ENCODE measurements at regions not wholly inside any gene's neighbourhood (a gene's known extent, or its start where the extent isn't known, plus 50 kb on each side); places are given as distances from the start of the nearest gene placed in this dataset.
"Not testable (repeated sequence)": the region's sequence is repeated elsewhere in the genome, so short reads cannot be mapped to it uniquely, and the experiment has no call there.

DNA sequence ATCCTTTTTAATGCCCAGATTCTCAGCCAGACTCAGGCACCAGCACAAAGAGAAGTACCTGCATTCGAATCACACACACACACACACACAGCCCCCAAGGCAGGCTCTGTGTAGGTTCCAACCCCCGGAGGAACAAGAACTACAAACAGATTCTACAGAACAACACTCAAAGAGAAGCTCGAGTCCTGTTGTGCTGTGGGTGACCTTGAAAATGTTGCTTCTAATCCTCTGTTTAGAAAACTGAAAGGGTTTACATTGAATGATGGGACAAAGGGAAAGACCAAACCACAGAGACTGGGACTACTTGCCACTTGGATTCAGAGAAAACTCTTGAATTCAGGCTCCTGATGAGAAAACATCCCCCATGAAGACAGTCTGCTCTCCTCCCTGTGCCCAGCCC, 568.8 kb upstream of the C16orf82 start:
- TF ChIP-seq, protein P1, sequence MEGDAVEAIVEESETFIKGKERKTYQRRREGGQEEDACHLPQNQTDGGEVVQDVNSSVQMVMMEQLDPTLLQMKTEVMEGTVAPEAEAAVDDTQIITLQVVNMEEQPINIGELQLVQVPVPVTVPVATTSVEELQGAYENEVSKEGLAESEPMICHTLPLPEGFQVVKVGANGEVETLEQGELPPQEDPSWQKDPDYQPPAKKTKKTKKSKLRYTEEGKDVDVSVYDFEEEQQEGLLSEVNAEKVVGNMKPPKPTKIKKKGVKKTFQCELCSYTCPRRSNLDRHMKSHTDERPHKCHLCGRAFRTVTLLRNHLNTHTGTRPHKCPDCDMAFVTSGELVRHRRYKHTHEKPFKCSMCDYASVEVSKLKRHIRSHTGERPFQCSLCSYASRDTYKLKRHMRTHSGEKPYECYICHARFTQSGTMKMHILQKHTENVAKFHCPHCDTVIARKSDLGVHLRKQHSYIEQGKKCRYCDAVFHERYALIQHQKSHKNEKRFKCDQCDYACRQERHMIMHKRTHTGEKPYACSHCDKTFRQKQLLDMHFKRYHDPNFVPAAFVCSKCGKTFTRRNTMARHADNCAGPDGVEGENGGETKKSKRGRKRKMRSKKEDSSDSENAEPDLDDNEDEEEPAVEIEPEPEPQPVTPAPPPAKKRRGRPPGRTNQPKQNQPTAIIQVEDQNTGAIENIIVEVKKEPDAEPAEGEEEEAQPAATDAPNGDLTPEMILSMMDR (IDR thresholded peaks at IDR 0.05; ENCODE audit: extremely low read depth, insufficient read depth, missing control alignments), result no peak
- in situ Hi-C loops (cut with MboI; ENCODE audit: low pct_unique_long_range_greater_than_20kb, low sequenced_read_pairs, unreplicated experiment), result no loop called here
- no peak for DNase-seq (ENCODE audit: low spot score)

- TF ChIP-seq, protein P1 (IDR thresholded peaks at IDR 0.05; ENCODE audit: extremely low read depth, insufficient read depth, missing control alignments), result no peak
- in situ Hi-C loops (cut with MboI; ENCODE audit: low pct_unique_long_range_greater_than_20kb, low sequenced_read_pairs, unreplicated experiment), result no loop called here
- no peak for DNase-seq (ENCODE audit: low spot score)
These were observed 566.4 kb upstream of the C16orf82 start for GRCh38 chr16:26500326-26500725.

GRCh38 chr16:26505496-26505895, 561.2 kb upstream of the C16orf82 start:
- in situ Hi-C loops (cut with MboI; ENCODE audit: low pct_unique_long_range_greater_than_20kb, low sequenced_read_pairs, unreplicated experiment), result no loop called here

DNA sequence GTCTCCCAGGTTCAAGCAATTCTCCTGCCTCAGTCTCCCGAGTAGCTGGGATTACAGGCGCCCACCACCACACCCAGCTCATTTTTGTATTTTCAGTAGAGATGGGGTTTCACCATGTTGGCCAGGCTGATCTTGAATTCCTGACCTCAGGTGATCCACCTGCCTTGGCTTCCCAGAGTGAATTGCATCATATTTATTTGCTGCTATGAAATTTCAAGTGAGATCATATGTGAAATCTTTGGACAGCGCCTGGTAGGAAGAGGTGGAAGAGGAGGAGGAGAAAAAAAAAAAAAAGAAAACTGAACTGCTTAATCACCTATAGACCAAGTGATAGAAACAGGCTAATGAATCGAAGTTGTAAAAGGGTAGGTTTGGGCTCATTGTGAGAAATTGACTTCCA, 557.8 kb upstream of the C16orf82 start:
- in situ Hi-C loops (cut with MboI; ENCODE audit: low pct_unique_long_range_greater_than_20kb, low sequenced_read_pairs, unreplicated experiment); DNase-seq (ENCODE audit: low spot score): not testable (repeated sequence)

More at GRCh38 chr16:26505496-26505895, 561.2 kb upstream of the C16orf82 start:
- TF ChIP-seq, protein P1 (IDR thresholded peaks at IDR 0.05; ENCODE audit: extremely low read depth, insufficient read depth, missing control alignments), result no peak
- DNase-seq (ENCODE audit: low spot score), result no peak

- in situ Hi-C loops (cut with MboI; ENCODE audit: low pct_unique_long_range_greater_than_20kb, low sequenced_read_pairs, unreplicated experiment), result no loop called here
- DNase-seq (ENCODE audit: low spot score), result no peak
- TF ChIP-seq, protein P1 (IDR thresholded peaks at IDR 0.05; ENCODE audit: extremely low read depth, insufficient read depth, missing control alignments), result no peak
These were observed 555.8 kb upstream of the C16orf82 start for GRCh38 chr16:26510924-26511323.

- in situ Hi-C loops (cut with MboI; ENCODE audit: low pct_unique_long_range_greater_than_20kb, low sequenced_read_pairs, unreplicated experiment), result no loop called here
- DNase-seq (ENCODE audit: low spot score), result no peak
- TF ChIP-seq, protein P1 (IDR thresholded peaks at IDR 0.05; ENCODE audit: extremely low read depth, insufficient read depth, missing control alignments), result no peak
These were observed 555.3 kb upstream of the C16orf82 start for GRCh38 chr16:26511463-26511862.

- in situ Hi-C loops (cut with MboI; ENCODE audit: low pct_unique_long_range_greater_than_20kb, low sequenced_read_pairs, unreplicated experiment), result no loop called here
- no peak for DNase-seq (ENCODE audit: low spot score)
- TF ChIP-seq, protein P1 (IDR thresholded peaks at IDR 0.05; ENCODE audit: extremely low read depth, insufficient read depth, missing control alignments), result no peak
These were observed 545.1 kb upstream of the C16orf82 start for GRCh38 chr16:26521626-26522025.

Data from GM13977 (cell line).